HepG2 (cell line): ENCODE measurements at regions not wholly inside any gene's neighbourhood (a gene's known extent, or its start where the extent isn't known, plus 50 kb on each side); places are given as distances from the start of the nearest gene placed in this dataset.

Experiments used
- REST ChIP-seq, 2 experiments: IDR thresholded peaks; 2 replicates each; pipeline ENCODE4 v1.6.1; 2011 to 2012; ENCODE audit warnings: low read length in 2 of 2, borderline replicate concordance in 1 of 2, low read depth in 1 of 2, mild to moderate bottlenecking in 1 of 2, moderate library complexity in 1 of 2
- RFX1 ChIP-seq: fragments of 450-650 bp; IDR thresholded peaks from 2 replicates; pipeline ENCODE4 v1.6.1; 2017
- SRY ChIP-seq: sonication (generic); formaldehyde crosslinking; IDR thresholded peaks from 2 replicates; pipeline ENCODE4 v1.8.0; 2022; ENCODE audit warnings: mild to moderate bottlenecking, missing genetic modification reagents
- TF ChIP-seq, protein P1 (sequence below): sonication (generic); formaldehyde crosslinking; IDR thresholded peaks from 2 replicates; pipeline ENCODE4 v1.5.1; 2020; ENCODE audit warnings: missing genetic modification reagents, mild to moderate bottlenecking, borderline replicate concordance

GRCh38 chr6:91860541-91861335, 1273.9 kb upstream of the MAP3K7 start:
- no peak for TF ChIP-seq RFX1
- TF ChIP-seq REST (IDR thresholded peaks at IDR 0.05; ENCODE audit: borderline replicate concordance in 1 of 2, low read depth in 1 of 2, low read length in 2 of 2) = no peak
- TF ChIP-seq, protein P1, sequence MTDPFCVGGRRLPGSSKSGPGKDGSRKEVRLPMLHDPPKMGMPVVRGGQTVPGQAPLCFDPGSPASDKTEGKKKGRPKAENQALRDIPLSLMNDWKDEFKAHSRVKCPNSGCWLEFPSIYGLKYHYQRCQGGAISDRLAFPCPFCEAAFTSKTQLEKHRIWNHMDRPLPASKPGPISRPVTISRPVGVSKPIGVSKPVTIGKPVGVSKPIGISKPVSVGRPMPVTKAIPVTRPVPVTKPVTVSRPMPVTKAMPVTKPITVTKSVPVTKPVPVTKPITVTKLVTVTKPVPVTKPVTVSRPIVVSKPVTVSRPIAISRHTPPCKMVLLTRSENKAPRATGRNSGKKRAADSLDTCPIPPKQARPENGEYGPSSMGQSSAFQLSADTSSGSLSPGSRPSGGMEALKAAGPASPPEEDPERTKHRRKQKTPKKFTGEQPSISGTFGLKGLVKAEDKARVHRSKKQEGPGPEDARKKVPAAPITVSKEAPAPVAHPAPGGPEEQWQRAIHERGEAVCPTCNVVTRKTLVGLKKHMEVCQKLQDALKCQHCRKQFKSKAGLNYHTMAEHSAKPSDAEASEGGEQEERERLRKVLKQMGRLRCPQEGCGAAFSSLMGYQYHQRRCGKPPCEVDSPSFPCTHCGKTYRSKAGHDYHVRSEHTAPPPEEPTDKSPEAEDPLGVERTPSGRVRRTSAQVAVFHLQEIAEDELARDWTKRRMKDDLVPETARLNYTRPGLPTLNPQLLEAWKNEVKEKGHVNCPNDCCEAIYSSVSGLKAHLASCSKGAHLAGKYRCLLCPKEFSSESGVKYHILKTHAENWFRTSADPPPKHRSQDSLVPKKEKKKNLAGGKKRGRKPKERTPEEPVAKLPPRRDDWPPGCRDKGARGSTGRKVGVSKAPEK (CRISPR knock-in tag) = no peak
- TF ChIP-seq SRY (CRISPR knock-in tag) = no peak
